Skin of body (tissue), 1 donor: ENCODE measurements at regions not wholly inside any gene's neighbourhood (a gene's known extent, or its start where the extent isn't known, plus 50 kb on each side); places are given as distances from the start of the nearest gene placed in this dataset.

Experiments used
- DNase-seq: peaks from one replicate; lab custom pipeline; 2025; lab: John Stamatoyannopoulos, UW

GRCh38 chr13:73268306-73268705 is 209.5 kb downstream of the KLF5 start:
- no peak for DNase-seq

- no peak for DNase-seq
These were observed 207.9 kb downstream of the KLF5 start for GRCh38 chr13:73266640-73267180.

- no peak for DNase-seq
These were observed 204.2 kb downstream of the KLF5 start for GRCh38 chr13:73262862-73263627.

GRCh38 chr13:73261739-73262216 is 203.0 kb downstream of the KLF5 start:
- DNase-seq, result no peak

GRCh38 chr13:73259061-73260017 is 200.5 kb downstream of the KLF5 start:
- peak; percentile 32 for DNase-seq

- DNase-seq, result no peak
These were observed 199.6 kb downstream of the KLF5 start for GRCh38 chr13:73258406-73258805.

GRCh38 chr13:73254827-73255226 is 196.0 kb downstream of the KLF5 start:
- no peak for DNase-seq

- peak; percentile 39 for DNase-seq
These were observed 192.9 kb downstream of the KLF5 start for GRCh38 chr13:73251626-73252265.

- no peak for DNase-seq
These were observed 191.3 kb downstream of the KLF5 start for GRCh38 chr13:73250061-73250460.

GRCh38 chr13:73248711-73249580 is 190.1 kb downstream of the KLF5 start:
- DNase-seq, result no peak

GRCh38 chr13:73248154-73248553 is 189.3 kb downstream of the KLF5 start:
- no peak for DNase-seq

GRCh38 chr13:73245246-73245645 is 186.4 kb downstream of the KLF5 start:
- DNase-seq, result no peak

GRCh38 chr13:73244467-73244866 is 185.7 kb downstream of the KLF5 start:
- no peak for DNase-seq

- no peak for DNase-seq
These were observed 183.8 kb downstream of the KLF5 start for GRCh38 chr13:73242515-73243015.

- no peak for DNase-seq
These were observed 181.4 kb downstream of the KLF5 start for GRCh38 chr13:73240193-73240592.

GRCh38 chr13:73235385-73235784 is 176.6 kb downstream of the KLF5 start:
- no peak for DNase-seq

GRCh38 chr13:73231471-73231870 is 172.7 kb downstream of the KLF5 start:
- no peak for DNase-seq

GRCh38 chr13:73230716-73231115 is 171.9 kb downstream of the KLF5 start:
- DNase-seq, result no peak

GRCh38 chr13:73228546-73228945 is 169.7 kb downstream of the KLF5 start:
- DNase-seq, result no peak

- no peak for DNase-seq
These were observed 167.2 kb downstream of the KLF5 start for GRCh38 chr13:73225990-73226389.
